ENCODE measurements at regions not wholly inside any gene's neighbourhood (a gene's known extent, or its start where the extent isn't known, plus 50 kb on each side); places are given as distances from the start of the nearest gene placed in this dataset.

GRCh38 chr5:53219174-53219573 lies 109.6 kb upstream of the MOCS2 start:
- intact Hi-C loops (cut with DNase I) = no loop called here

GRCh38 chr5:53219610-53220009 lies 110.1 kb upstream of the MOCS2 start:
- DNase-seq (no peak), ATAC-seq (no peak)
- no peak for TF ChIP-seq CTCF (IDR thresholded peaks at IDR 0.05)
- no peak overlapping the region for H3K27ac ChIP-seq
- no peak overlapping the region for H3K4me3 ChIP-seq
- H3K36me3 ChIP-seq = no peaks in the 10 kb centered on the region
- H3K27me3 ChIP-seq = no peaks in the 10 kb centered on the region
- no peaks in the 10 kb centered on the region for H3K4me1 ChIP-seq
- intact Hi-C loops (cut with DNase I) = no loop called here
- H3K9me3 ChIP-seq = peaks cover 5% of the 10 kb centered on the region

More at GRCh38 chr5:53219174-53219573, 109.6 kb upstream of the MOCS2 start:
- DNase-seq = no peak
- H3K27me3 ChIP-seq = no peaks in the 10 kb centered on the region
- H3K36me3 ChIP-seq = no peaks in the 10 kb centered on the region
- ATAC-seq = no peak
- H3K9me3 ChIP-seq = peaks cover 5% of the 10 kb centered on the region
- no peak overlapping the region for H3K27ac ChIP-seq
- H3K4me3 ChIP-seq = no peak overlapping the region
- no peaks in the 10 kb centered on the region for H3K4me1 ChIP-seq
- no peak for TF ChIP-seq CTCF (IDR thresholded peaks at IDR 0.05)

- no peaks in the 10 kb centered on the region for H3K4me1 ChIP-seq
- H3K4me3 ChIP-seq = no peak overlapping the region
- no peak overlapping the region for H3K27ac ChIP-seq
- H3K27me3 ChIP-seq = no peaks in the 10 kb centered on the region
- DNase-seq (no peak), ATAC-seq (no peak)
- H3K36me3 ChIP-seq = no peaks in the 10 kb centered on the region
- no peaks in the 10 kb centered on the region for H3K9me3 ChIP-seq
- intact Hi-C loops (cut with DNase I) = no loop called here
- TF ChIP-seq CTCF (IDR thresholded peaks at IDR 0.05) = no peak
These were observed 124.3 kb upstream of the MOCS2 start for GRCh38 chr5:53233645-53234405.

GRCh38 chr5:53236683-53237082 lies 127.1 kb upstream of the MOCS2 start:
- TF ChIP-seq CTCF (IDR thresholded peaks at IDR 0.05) = no peak
- intact Hi-C loops (cut with DNase I) = no loop called here
- no peak for ATAC-seq
- Histone ChIP-seq H3K4me3 (no peak overlapping the region), H3K36me3 (no peaks in the 10 kb centered on the region), H3K27ac (no peak overlapping the region), H3K9me3 (no peaks in the 10 kb centered on the region), H3K4me1 (no peaks in the 10 kb centered on the region), H3K27me3 (no peaks in the 10 kb centered on the region)
- DNase-seq = no peak

GRCh38 chr5:53237876-53238275 lies 128.3 kb upstream of the MOCS2 start:
- Histone ChIP-seq H3K9me3 (no peaks in the 10 kb centered on the region), H3K27me3 (no peaks in the 10 kb centered on the region), H3K4me1 (no peaks in the 10 kb centered on the region), H3K36me3 (no peaks in the 10 kb centered on the region), H3K4me3 (no peak overlapping the region), H3K27ac (no peak overlapping the region)
- DNase-seq = no peak
- TF ChIP-seq CTCF (IDR thresholded peaks at IDR 0.05) = no peak
- no peak for ATAC-seq
- intact Hi-C loops (cut with DNase I) = no loop called here
